SK-N-MC (cell line): ENCODE measurements at regions not wholly inside any gene's neighbourhood (a gene's known extent, or its start where the extent isn't known, plus 50 kb on each side); places are given as distances from the start of the nearest gene placed in this dataset.

Experiments used
- DNase-seq: peaks from one replicate; pipeline ENCODE4 v3.0.0-alpha.2; 2011; ENCODE audit warnings: low read depth, low spot score
- H3K27ac ChIP-seq: fragments of 200-600 bp; sonication (generic); 2 replicates; pipeline ENCODE4 v1.5.1; 2016; ENCODE audit warnings: mixed run types
- H3K36me3 ChIP-seq: fragments of 200-600 bp; sonication (generic); 2 replicates; pipeline ENCODE4 v1.6.1; 2017; ENCODE audit warnings: antibody characterized with exemption, low read length, mixed read lengths; ENCODE audit not compliant: insufficient read depth
- H3K4me3 ChIP-seq: fragments of 200-600 bp; sonication (generic); 2 replicates; pipeline ENCODE4 v1.5.1; 2016
- H3K9ac ChIP-seq: fragments of 200-600 bp; sonication (generic); 2 replicates; pipeline ENCODE4 v1.8.0; 2017; ENCODE audit warnings: mixed run types, mixed read lengths; ENCODE audit not compliant: insufficient read length
- H3K9me3 ChIP-seq: fragments of 200-600 bp; sonication (generic); 2 replicates; pipeline ENCODE4 v1.6.1; 2017; ENCODE audit warnings: low read depth, mild to moderate bottlenecking, antibody characterized with exemption, low read length, moderate library complexity, mixed read lengths
- EZH2 ChIP-seq: fragments of 200-600 bp; sonication (generic); IDR thresholded peaks from one replicate; pipeline ENCODE4 v1.6.1; 2017; ENCODE audit warnings: antibody characterized with exemption
- FOXP2 ChIP-seq: optimal IDR thresholded peaks from 2 replicates; pipeline ENCODE3; 2011; ENCODE audit warnings: mild to moderate bottlenecking, moderate library complexity; ENCODE audit not compliant: insufficient read depth; ENCODE audit errors: extremely low read length, control extremely low read depth
- POLR2AphosphoS5 ChIP-seq: IDR thresholded peaks from 2 replicates; pipeline ENCODE4 v1.6.1; 2012; ENCODE audit warnings: mild to moderate bottlenecking, low read depth, low read length, borderline replicate concordance

DNA sequence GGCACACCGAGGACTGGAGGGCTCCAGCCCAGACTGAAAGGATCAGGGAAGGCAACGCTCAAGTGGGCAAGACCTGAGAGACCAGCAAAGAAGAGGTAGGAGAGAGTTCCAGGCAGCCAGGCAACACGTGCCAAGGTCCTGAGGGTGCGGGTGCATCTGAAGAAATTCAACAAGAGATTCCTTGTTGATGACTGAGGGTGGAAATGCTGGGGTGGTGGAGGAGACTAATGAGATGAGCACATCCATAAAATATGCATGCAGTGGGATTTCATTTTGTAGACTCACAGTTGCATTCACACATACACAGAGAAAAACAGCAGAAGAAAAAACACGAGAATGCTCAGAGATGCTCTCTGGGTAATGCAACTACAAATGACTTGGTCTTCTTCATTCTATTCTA is 154.8 kb upstream of the FOXF1 start:
- no peak overlapping the region for H3K4me3 ChIP-seq
- TF ChIP-seq POLR2AphosphoS5 = no peak
- DNase-seq = no peak
- no peak overlapping the region for H3K9ac ChIP-seq
- H3K36me3 ChIP-seq = no peaks in the 10 kb centered on the region
- H3K27ac ChIP-seq = no peak overlapping the region
- no peaks in the 10 kb centered on the region for H3K9me3 ChIP-seq

GRCh38 chr16:86355951-86356350 is 154.4 kb upstream of the FOXF1 start:
- no peak overlapping the region for H3K27ac ChIP-seq
- DNase-seq = no peak
- H3K9ac ChIP-seq = no peak overlapping the region
- TF ChIP-seq EZH2 = no peak
- no peak for TF ChIP-seq FOXP2
- TF ChIP-seq POLR2AphosphoS5 = no peak
- H3K4me3 ChIP-seq = no peak overlapping the region
- H3K36me3 ChIP-seq = no peaks in the 10 kb centered on the region
- H3K9me3 ChIP-seq = no peaks in the 10 kb centered on the region

DNA sequence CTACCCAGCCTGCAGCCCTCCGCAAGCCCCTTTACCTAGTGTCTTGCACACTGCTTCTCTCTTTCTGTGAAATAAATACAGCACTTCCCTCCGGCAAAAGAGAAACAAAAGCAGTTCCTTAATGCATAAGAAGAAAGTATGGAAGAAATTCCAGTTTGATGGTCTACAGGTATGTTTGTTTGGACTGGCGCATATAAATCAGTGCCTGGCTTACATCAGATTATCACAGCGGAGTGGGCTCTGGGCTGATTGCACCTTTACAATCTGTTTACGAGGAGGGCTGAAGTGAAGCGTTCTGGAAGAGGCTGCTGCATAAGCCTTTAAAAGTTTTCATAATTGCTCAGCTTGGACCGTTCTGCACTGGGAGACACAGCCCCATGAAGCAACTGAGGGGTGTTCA is 153.5 kb upstream of the FOXF1 start:
- no peaks in the 10 kb centered on the region for H3K36me3 ChIP-seq
- TF ChIP-seq EZH2 (no peak), FOXP2 (no peak), POLR2AphosphoS5 (no peak)
- no peak overlapping the region for H3K9ac ChIP-seq
- no peak for DNase-seq
- H3K9me3 ChIP-seq = no peaks in the 10 kb centered on the region
- no peak overlapping the region for H3K27ac ChIP-seq
- H3K4me3 ChIP-seq = no peak overlapping the region

DNA sequence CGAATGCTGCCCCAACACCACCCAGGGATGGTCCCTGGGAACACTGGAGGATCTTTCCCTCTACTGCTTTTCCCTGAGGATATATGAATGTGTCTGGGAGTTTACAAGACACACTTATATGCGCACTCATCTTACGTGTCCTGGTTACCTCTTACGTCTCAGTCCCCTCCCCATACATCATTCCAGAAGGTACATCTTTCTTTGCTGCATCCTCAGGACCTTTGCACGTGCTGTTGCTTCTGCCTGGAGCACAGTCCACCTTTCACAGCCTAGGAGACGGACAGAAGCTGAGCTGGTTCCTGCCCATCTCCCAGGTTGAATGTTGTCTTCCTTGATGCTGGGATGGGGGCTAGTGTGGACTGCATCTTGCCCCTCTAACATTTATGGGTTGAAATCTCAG is 153.0 kb upstream of the FOXF1 start:
- no peaks in the 10 kb centered on the region for H3K9me3 ChIP-seq
- no peaks in the 10 kb centered on the region for H3K36me3 ChIP-seq
- no peak overlapping the region for H3K4me3 ChIP-seq
- no peak overlapping the region for H3K27ac ChIP-seq
- TF ChIP-seq EZH2 = no peak
- no peak for TF ChIP-seq POLR2AphosphoS5
- no peak for TF ChIP-seq FOXP2
- H3K9ac ChIP-seq = no peak overlapping the region
- no peak for DNase-seq

DNA sequence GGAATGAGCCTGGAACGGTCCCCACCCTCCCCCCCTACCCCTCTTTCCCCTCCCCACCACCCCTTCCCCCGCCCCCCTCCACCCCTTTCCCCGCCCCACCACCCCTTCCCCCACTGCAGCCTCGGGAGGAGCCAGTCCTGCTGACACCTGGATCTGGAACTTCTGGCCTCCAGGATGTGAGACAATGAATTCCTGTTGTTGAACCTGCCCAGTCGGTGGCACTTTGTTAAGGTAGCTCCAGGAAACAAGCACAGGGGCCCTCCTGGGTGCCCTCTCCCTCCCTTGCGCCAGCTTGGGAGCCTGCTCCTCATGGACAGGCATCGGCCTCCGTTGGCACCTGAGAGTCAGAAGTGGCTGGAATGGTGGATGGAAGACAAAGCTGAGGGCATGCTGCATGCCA is 152.4 kb upstream of the FOXF1 start:
- no peak overlapping the region for H3K27ac ChIP-seq
- TF ChIP-seq FOXP2 (no peak), POLR2AphosphoS5 (no peak), EZH2 (no peak)
- H3K9me3 ChIP-seq = no peaks in the 10 kb centered on the region
- H3K4me3 ChIP-seq = no peak overlapping the region
- H3K9ac ChIP-seq = no peak overlapping the region
- DNase-seq = no peak
- H3K36me3 ChIP-seq = no peaks in the 10 kb centered on the region

- Histone ChIP-seq H3K27ac (no peak overlapping the region), H3K36me3 (no peaks in the 10 kb centered on the region), H3K4me3 (no peak overlapping the region), H3K9me3 (no peaks in the 10 kb centered on the region), H3K9ac (no peak overlapping the region)
- TF ChIP-seq EZH2 (no peak), POLR2AphosphoS5 (no peak), FOXP2 (no peak)
- DNase-seq = no peak
These were observed 150.8 kb upstream of the FOXF1 start for GRCh38 chr16:86359571-86359970.

- Histone ChIP-seq H3K9ac (no peak overlapping the region), H3K4me3 (no peak overlapping the region), H3K27ac (no peak overlapping the region), H3K9me3 (no peaks in the 10 kb centered on the region), H3K36me3 (no peaks in the 10 kb centered on the region)
- TF ChIP-seq EZH2 (no peak), POLR2AphosphoS5 (no peak), FOXP2 (no peak)
- no peak for DNase-seq
These were observed 148.0 kb upstream of the FOXF1 start for GRCh38 chr16:86362155-86362849.

- no peak for DNase-seq
- TF ChIP-seq EZH2 (no peak), POLR2AphosphoS5 (no peak), FOXP2 (no peak)
- Histone ChIP-seq H3K27ac (no peak overlapping the region), H3K36me3 (no peaks in the 10 kb centered on the region), H3K9me3 (no peaks in the 10 kb centered on the region), H3K4me3 (no peak overlapping the region), H3K9ac (no peak overlapping the region)
These were observed 147.3 kb upstream of the FOXF1 start for GRCh38 chr16:86363057-86363490.

DNA sequence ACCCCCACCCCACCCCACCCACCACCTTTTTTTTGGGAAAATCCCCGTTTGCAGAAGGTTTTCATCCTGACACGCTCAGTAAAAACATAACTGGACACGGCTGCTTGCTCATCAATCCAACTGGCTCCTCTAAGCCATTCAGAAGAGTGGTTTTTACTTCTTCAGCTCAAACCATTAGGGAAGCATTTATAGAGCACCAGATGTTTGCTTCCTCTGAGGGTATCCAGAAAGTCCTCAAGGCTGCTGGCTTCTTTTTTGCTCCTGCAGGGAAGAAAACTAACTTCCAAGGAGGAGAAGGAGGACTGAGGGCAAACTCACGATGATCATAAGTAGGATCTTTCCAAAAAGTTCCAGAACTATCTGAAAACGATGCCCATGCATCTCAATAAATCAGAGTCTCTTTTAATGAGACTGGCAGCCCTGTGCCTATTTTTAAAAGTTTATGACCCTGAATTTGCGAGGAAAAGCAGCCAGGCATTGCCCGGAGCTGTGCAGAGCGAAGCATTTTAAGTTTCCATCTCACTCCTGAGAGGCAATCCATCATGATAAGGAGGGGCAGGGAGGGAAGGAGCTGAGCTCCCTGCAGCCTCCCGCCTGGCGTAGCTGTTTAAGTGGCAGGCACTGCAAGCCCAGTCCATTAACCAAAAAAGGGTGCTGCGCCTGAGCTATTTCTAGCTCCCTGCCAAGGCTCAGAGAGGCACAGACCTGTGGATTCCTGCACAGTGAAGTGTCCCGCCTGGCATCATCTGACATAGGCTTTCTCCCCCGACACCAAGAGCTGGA is 146.3 kb upstream of the FOXF1 start:
- Histone ChIP-seq H3K4me3 (no peak overlapping the region), H3K27ac (no peak overlapping the region), H3K9me3 (no peaks in the 10 kb centered on the region), H3K9ac (no peak overlapping the region), H3K36me3 (no peaks in the 10 kb centered on the region)
- TF ChIP-seq POLR2AphosphoS5 (no peak), FOXP2 (no peak), EZH2 (no peak)
- no peak for DNase-seq
